ENCODE measurements at regions not wholly inside any gene's neighbourhood (a gene's known extent, or its start where the extent isn't known, plus 50 kb on each side); places are given as distances from the start of the nearest gene placed in this dataset.

GRCh38 chr4:179597301-179597700 is 2155.1 kb upstream of the AGA start:
- ATAC-seq (replicated peaks) = no peak
- peaks cover 5% of the 10 kb centered on the region for H3K9me3 Mint-ChIP-seq
- H3K27me3 Mint-ChIP-seq = no peaks in the 10 kb centered on the region
- no peak overlapping the region for H3K27ac Mint-ChIP-seq
- H3K36me3 Mint-ChIP-seq (ENCODE audit: low read depth) = no peaks in the 10 kb centered on the region
- no peaks in the 10 kb centered on the region for H3K4me1 Mint-ChIP-seq
- no peak overlapping the region for H3K4me3 Mint-ChIP-seq

- Mint-ChIP-seq H3K4me1 (no peaks in the 10 kb centered on the region), H3K27ac (no peak overlapping the region), H3K4me3 (no peak overlapping the region), H3K9me3 (peaks cover 3% of the 10 kb centered on the region), H3K27me3 (no peaks in the 10 kb centered on the region), H3K36me3 (ENCODE audit: low read depth) (no peaks in the 10 kb centered on the region)
- no peak for ATAC-seq (replicated peaks)
Measured at GRCh38 chr4:179601671-179602070, 2159.4 kb upstream of the AGA start.

GRCh38 chr4:179605196-179605595 is 2163.0 kb upstream of the AGA start:
- Mint-ChIP-seq H3K27ac (no peak overlapping the region), H3K4me1 (no peaks in the 10 kb centered on the region), H3K4me3 (no peak overlapping the region), H3K9me3 (peaks cover 3% of the 10 kb centered on the region), H3K36me3 (ENCODE audit: low read depth) (no peaks in the 10 kb centered on the region), H3K27me3 (no peaks in the 10 kb centered on the region)
- ATAC-seq (replicated peaks) = no peak

- no peaks in the 10 kb centered on the region for H3K4me1 Mint-ChIP-seq
- peaks cover 3% of the 10 kb centered on the region for H3K9me3 Mint-ChIP-seq
- no peak for ATAC-seq (replicated peaks)
- no peak overlapping the region for H3K4me3 Mint-ChIP-seq
- H3K36me3 Mint-ChIP-seq (ENCODE audit: low read depth) = no peaks in the 10 kb centered on the region
- H3K27ac Mint-ChIP-seq = no peak overlapping the region
- H3K27me3 Mint-ChIP-seq = no peaks in the 10 kb centered on the region
Measured at GRCh38 chr4:179607003-179607402, 2164.8 kb upstream of the AGA start.

GRCh38 chr4:179615704-179616103 is 2173.5 kb upstream of the AGA start:
- ATAC-seq (replicated peaks) = no peak
- Mint-ChIP-seq H3K27ac (no peak overlapping the region), H3K4me1 (no peaks in the 10 kb centered on the region), H3K9me3 (peaks cover 7% of the 10 kb centered on the region), H3K27me3 (no peaks in the 10 kb centered on the region), H3K4me3 (no peak overlapping the region), H3K36me3 (ENCODE audit: low read depth) (no peaks in the 10 kb centered on the region)

- Mint-ChIP-seq H3K9me3 (peaks cover 3% of the 10 kb centered on the region), H3K4me3 (no peak overlapping the region), H3K4me1 (no peaks in the 10 kb centered on the region), H3K36me3 (ENCODE audit: low read depth) (no peaks in the 10 kb centered on the region), H3K27me3 (no peaks in the 10 kb centered on the region), H3K27ac (no peak overlapping the region)
- ATAC-seq (replicated peaks) = no peak
Measured at GRCh38 chr4:179618966-179619365, 2176.7 kb upstream of the AGA start.

GRCh38 chr4:179624768-179625181 is 2182.5 kb upstream of the AGA start:
- Mint-ChIP-seq H3K27me3 (no peaks in the 10 kb centered on the region), H3K4me3 (no peak overlapping the region), H3K4me1 (no peaks in the 10 kb centered on the region), H3K36me3 (ENCODE audit: low read depth) (no peaks in the 10 kb centered on the region), H3K27ac (no peak overlapping the region), H3K9me3 (no peaks in the 10 kb centered on the region)
- no peak for ATAC-seq (replicated peaks)

GRCh38 chr4:179625406-179625805 is 2183.2 kb upstream of the AGA start:
- Mint-ChIP-seq H3K4me3 (no peak overlapping the region), H3K27ac (no peak overlapping the region), H3K9me3 (no peaks in the 10 kb centered on the region), H3K27me3 (no peaks in the 10 kb centered on the region), H3K4me1 (no peaks in the 10 kb centered on the region), H3K36me3 (ENCODE audit: low read depth) (no peaks in the 10 kb centered on the region)
- no peak for ATAC-seq (replicated peaks)

- no peaks in the 10 kb centered on the region for H3K36me3 Mint-ChIP-seq (ENCODE audit: low read depth)
- no peaks in the 10 kb centered on the region for H3K9me3 Mint-ChIP-seq
- no peak overlapping the region for H3K4me3 Mint-ChIP-seq
- no peak overlapping the region for H3K27ac Mint-ChIP-seq
- no peaks in the 10 kb centered on the region for H3K27me3 Mint-ChIP-seq
- ATAC-seq (replicated peaks) = no peak
- no peaks in the 10 kb centered on the region for H3K4me1 Mint-ChIP-seq
Measured at GRCh38 chr4:179626687-179627086, 2184.4 kb upstream of the AGA start.

- H3K27ac Mint-ChIP-seq = no peak overlapping the region
- H3K4me1 Mint-ChIP-seq = no peaks in the 10 kb centered on the region
- ATAC-seq (replicated peaks) = no peak
- H3K27me3 Mint-ChIP-seq = no peaks in the 10 kb centered on the region
- no peak overlapping the region for H3K4me3 Mint-ChIP-seq
- H3K9me3 Mint-ChIP-seq = peaks cover 8% of the 10 kb centered on the region
- H3K36me3 Mint-ChIP-seq (ENCODE audit: low read depth) = no peaks in the 10 kb centered on the region
Measured at GRCh38 chr4:179631321-179631720, 2189.1 kb upstream of the AGA start.

GRCh38 chr4:179634862-179635261 is 2192.6 kb upstream of the AGA start:
- Mint-ChIP-seq H3K36me3 (ENCODE audit: low read depth) (no peaks in the 10 kb centered on the region), H3K9me3 (peaks cover 12% of the 10 kb centered on the region), H3K4me1 (no peaks in the 10 kb centered on the region), H3K4me3 (no peak overlapping the region), H3K27me3 (no peaks in the 10 kb centered on the region), H3K27ac (no peak overlapping the region)
- ATAC-seq (replicated peaks) = no peak

GRCh38 chr4:179662522-179662921 is 2220.3 kb upstream of the AGA start:
- H3K4me3 Mint-ChIP-seq = no peak overlapping the region
- H3K4me1 Mint-ChIP-seq = no peaks in the 10 kb centered on the region

GRCh38 chr4:179663641-179664429 is 2221.6 kb upstream of the AGA start:
- Mint-ChIP-seq H3K4me1 (no peaks in the 10 kb centered on the region), H3K9me3 (peaks cover 21% of the 10 kb centered on the region), H3K4me3 (no peak overlapping the region), H3K36me3 (ENCODE audit: low read depth) (no peaks in the 10 kb centered on the region), H3K27ac (no peak overlapping the region), H3K27me3 (no peaks in the 10 kb centered on the region)
- ATAC-seq (replicated peaks) = no peak

More at GRCh38 chr4:179662522-179662921, 2220.3 kb upstream of the AGA start:
- no peaks in the 10 kb centered on the region for H3K27me3 Mint-ChIP-seq
- H3K36me3 Mint-ChIP-seq (ENCODE audit: low read depth) = no peaks in the 10 kb centered on the region
- H3K9me3 Mint-ChIP-seq = peaks cover 21% of the 10 kb centered on the region
- no peak for ATAC-seq (replicated peaks)
- no peak overlapping the region for H3K27ac Mint-ChIP-seq

- Mint-ChIP-seq H3K27me3 (no peaks in the 10 kb centered on the region), H3K27ac (no peak overlapping the region), H3K9me3 (peaks cover 21% of the 10 kb centered on the region), H3K4me1 (no peaks in the 10 kb centered on the region), H3K4me3 (no peak overlapping the region), H3K36me3 (ENCODE audit: low read depth) (no peaks in the 10 kb centered on the region)
- ATAC-seq (replicated peaks) = no peak
Measured at GRCh38 chr4:179664430-179665027, 2222.3 kb upstream of the AGA start.

- peaks cover 12% of the 10 kb centered on the region for H3K9me3 Mint-ChIP-seq
- no peak overlapping the region for H3K27ac Mint-ChIP-seq
- H3K36me3 Mint-ChIP-seq (ENCODE audit: low read depth) = no peaks in the 10 kb centered on the region
- H3K4me3 Mint-ChIP-seq = no peak overlapping the region
- no peaks in the 10 kb centered on the region for H3K27me3 Mint-ChIP-seq
- no peak for ATAC-seq (replicated peaks)
- no peaks in the 10 kb centered on the region for H3K4me1 Mint-ChIP-seq
Measured at GRCh38 chr4:179666226-179666625, 2224.0 kb upstream of the AGA start.
